RWPE1 (cell line): ENCODE measurements at regions not wholly inside any gene's neighbourhood (a gene's known extent, or its start where the extent isn't known, plus 50 kb on each side); places are given as distances from the start of the nearest gene placed in this dataset.

Experiments used
- CTCF ChIA-PET: fragments of 350-600 bp; sonication (Branson Sonifier 250); formaldehyde crosslinking; extraction: SDS; loops from one replicate; lab custom pipeline; 2021; lab: Yijun Ruan, JAX
- POLR2A ChIA-PET: fragments of 400-600 bp; formaldehyde crosslinking; extraction: SDS; loops from one replicate; lab custom pipeline; 2020; ENCODE audit warnings: antibody characterized with exemption; ENCODE audit not compliant: low non-redundant PET; lab: Yijun Ruan, JAX
- DNase-seq: peaks from one replicate; pipeline ENCODE4 v3.0.0; 2012; ENCODE audit warnings: low spot score
- H3K27ac ChIP-seq: fragments of 450-650 bp; 2 replicates; pipeline ENCODE4 v1.5.1; 2017
- TF ChIP-seq, protein P1 (sequence below): fragments of 450-650 bp; conservative IDR thresholded peaks from 2 replicates; pipeline ENCODE4 v1.5.1; 2017; ENCODE audit warnings: low read depth, mild to moderate bottlenecking

DNA sequence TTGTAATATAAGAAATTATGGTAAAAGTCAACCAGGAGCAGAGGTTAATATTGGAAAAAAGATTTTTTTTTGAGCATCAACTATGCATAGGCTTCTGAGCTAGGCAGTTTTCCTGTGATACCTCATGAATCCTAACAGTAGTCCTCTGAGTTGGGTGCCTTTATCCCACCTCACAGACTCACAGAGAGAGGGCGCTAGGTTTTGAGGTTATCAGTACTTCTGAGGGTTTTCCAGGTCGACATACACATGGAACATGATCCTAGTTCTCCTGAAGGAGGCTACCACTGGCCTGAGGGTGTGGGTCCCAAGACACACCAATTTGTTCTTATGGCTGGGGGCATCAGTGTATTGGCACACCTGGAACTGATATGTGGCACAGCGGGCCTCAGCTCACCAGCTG, 358.8 kb upstream of the JAG1 start:
- H3K27ac ChIP-seq = no peak overlapping the region
- DNase-seq = no peak
- POLR2A ChIA-PET = no interaction called here
- TF ChIP-seq, protein P1, sequence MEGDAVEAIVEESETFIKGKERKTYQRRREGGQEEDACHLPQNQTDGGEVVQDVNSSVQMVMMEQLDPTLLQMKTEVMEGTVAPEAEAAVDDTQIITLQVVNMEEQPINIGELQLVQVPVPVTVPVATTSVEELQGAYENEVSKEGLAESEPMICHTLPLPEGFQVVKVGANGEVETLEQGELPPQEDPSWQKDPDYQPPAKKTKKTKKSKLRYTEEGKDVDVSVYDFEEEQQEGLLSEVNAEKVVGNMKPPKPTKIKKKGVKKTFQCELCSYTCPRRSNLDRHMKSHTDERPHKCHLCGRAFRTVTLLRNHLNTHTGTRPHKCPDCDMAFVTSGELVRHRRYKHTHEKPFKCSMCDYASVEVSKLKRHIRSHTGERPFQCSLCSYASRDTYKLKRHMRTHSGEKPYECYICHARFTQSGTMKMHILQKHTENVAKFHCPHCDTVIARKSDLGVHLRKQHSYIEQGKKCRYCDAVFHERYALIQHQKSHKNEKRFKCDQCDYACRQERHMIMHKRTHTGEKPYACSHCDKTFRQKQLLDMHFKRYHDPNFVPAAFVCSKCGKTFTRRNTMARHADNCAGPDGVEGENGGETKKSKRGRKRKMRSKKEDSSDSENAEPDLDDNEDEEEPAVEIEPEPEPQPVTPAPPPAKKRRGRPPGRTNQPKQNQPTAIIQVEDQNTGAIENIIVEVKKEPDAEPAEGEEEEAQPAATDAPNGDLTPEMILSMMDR = no peak
- CTCF ChIA-PET = interaction anchor here (0.6 kb wide), 1 partner anchor 619 kb away, joined by 3 read pairs; no protein-coding TSS in a partner anchor

DNA sequence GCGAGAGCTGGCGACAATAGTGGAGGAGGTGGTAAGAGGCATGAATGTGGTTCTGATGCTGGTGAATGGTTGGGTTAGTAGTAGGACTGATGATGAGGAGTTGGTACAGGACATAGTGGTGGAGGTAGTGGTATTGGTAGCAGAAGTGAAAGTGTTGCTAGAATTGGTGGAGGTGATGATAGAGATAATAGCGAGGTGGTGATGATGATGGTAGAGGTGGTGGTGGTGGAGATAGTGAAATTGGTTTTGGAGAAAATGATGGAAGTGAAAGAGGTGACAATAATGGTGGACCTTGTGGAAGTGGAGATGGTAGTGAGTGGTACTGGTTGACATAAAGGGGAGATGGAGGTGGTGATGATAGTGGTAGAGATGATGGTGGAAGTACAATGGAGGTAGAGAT, 360.2 kb upstream of the JAG1 start:
- TF ChIP-seq, protein P1 = no peak
- ChIA-PET CTCF (no interaction called here), POLR2A (no interaction called here)
- DNase-seq = no peak
- no peak overlapping the region for H3K27ac ChIP-seq

DNA sequence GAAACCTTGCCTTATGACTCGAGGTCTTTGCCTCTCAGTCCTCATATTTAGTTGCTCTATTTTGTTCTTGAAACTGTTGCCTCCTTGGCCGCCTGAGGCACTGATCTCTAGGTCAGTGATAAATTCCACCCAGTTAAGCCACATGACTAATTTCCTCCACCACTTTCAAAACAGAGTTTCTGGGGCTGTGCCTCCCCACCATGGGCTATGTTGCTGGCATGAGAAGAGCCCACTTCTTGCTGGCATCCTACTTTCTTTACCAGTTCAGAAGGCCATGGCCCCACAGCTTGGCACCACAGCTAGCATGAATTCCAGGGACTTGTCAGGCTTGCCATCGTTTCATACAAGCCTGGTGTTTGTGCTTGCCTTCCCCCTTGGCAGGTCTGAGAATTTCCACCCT, 361.4 kb upstream of the JAG1 start:
- TF ChIP-seq, protein P1 = no peak
- DNase-seq = no peak
- H3K27ac ChIP-seq = no peak overlapping the region
- ChIA-PET POLR2A (no interaction called here), CTCF (no interaction called here)

DNA sequence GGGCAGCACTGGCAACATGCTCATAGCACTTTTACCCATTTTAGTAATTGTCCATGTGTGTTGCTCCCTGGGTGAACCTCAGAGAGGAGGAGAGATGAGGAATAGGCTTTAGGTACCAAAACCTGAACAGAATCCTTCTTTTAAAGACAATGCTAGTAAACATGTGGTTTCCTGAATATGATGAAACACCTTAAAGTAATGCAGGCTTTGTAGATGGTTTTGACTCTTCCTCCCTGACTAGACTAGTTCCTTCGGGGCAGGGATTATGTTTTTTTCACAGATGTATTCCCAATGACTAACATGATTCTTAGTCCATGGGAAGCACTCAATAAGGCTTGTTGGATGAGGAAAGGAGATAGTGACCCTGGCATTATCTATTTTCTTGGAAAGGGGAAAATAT, 367.6 kb upstream of the JAG1 start:
- TF ChIP-seq, protein P1 = no peak
- CTCF ChIA-PET = interaction anchor here (0.7 kb wide), 1 partner anchor 31 kb away, joined by 3 read pairs; no protein-coding TSS in a partner anchor
- POLR2A ChIA-PET = no interaction called here
- peak; percentile 57 for DNase-seq
- no peak overlapping the region for H3K27ac ChIP-seq

DNA sequence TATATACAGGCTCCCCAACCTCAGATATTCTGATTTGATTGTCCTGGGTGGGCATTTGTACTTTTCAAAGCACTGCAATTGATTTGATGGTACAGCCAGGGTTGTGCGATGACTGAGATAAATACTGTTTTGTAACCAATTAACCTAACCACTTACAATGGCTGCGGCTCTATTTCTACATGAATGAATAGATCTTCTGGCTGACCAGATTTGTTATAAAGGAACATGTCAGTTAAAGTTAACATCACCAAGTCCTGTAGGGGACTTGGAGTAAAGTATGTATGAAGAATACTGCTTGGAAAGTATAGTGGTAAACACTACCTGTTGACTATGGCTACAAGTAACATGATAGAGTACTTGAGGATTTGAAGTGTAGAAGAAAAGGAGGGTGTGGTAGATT, 369.2 kb upstream of the JAG1 start:
- TF ChIP-seq, protein P1 = no peak
- DNase-seq = no peak
- no peak overlapping the region for H3K27ac ChIP-seq
- ChIA-PET CTCF (no interaction called here), POLR2A (no interaction called here)

DNA sequence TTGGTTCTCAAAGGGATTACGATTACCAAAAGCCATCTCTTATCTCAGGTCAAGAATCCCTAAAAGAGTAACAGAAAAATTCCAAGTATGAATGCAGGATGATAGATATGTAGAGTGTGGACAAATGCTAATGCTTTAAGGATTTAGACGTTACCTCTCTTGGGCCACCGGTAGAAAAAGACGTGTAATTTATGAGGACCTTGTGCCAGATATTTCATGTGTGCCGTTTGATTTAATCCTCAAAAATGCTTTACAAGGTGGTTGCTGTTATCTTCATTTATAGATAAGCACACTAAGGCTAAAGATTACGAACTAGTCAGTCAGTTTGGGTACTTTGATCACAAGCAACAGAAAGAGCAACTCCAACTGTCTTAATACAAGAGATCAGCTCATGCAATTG, 370.8 kb upstream of the JAG1 start:
- H3K27ac ChIP-seq = no peak overlapping the region
- DNase-seq = no peak
- POLR2A ChIA-PET = no interaction called here
- CTCF ChIA-PET = no interaction called here
- TF ChIP-seq, protein P1 = no peak
